ENCODE measurements at regions not wholly inside any gene's neighbourhood (a gene's known extent, or its start where the extent isn't known, plus 50 kb on each side); places are given as distances from the start of the nearest gene placed in this dataset.

DNA sequence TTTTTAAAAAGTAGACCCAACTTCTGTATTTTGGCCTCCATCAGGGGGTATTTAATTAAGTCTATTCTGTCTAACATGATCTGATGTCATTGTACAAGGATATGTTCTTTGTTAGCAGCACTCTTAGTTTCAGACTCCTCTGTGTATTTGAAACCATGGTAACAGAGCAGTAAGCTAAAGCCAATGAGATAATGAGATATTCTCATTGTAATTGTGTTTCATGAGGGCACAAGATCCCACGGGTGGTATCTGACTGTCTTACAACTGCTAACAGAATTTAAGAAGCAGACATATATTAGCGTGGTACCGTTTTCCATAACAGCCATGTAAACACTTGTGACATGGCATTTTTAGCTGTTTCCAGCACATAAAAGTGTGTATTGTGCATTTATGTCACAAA, 251.2 kb upstream of the VEPH1 start:
- Histone ChIP-seq H3K4me3 (ENCODE audit: low read length) (no peak overlapping the region), H3K9me2 (replicated peaks; ENCODE audit: control insufficient read depth, low read length) (no peaks in the 10 kb centered on the region), H3K27ac (ENCODE audit: low read depth, low read length) (no peak overlapping the region), H3K9me3 (ENCODE audit: control insufficient read depth, insufficient read depth, low read length) (no peaks in the 10 kb centered on the region), H3K79me2 (ENCODE audit: control insufficient read depth, low read length) (no peaks in the 10 kb centered on the region), H3K4me2 (ENCODE audit: low read length) (no peak overlapping the region), H3F3A (ENCODE audit: control insufficient read depth, insufficient read depth) (no peaks in the 10 kb centered on the region), H4K20me1 (ENCODE audit: control insufficient read depth, insufficient read depth, low read depth, low read length) (no peaks in the 10 kb centered on the region), H3K4me1 (ENCODE audit: control insufficient read depth, low read length) (no peaks in the 10 kb centered on the region), H3K36me3 (ENCODE audit: control insufficient read depth, low read length) (no peaks in the 10 kb centered on the region), H3K27me3 (ENCODE audit: control insufficient read depth, low read length) (no peaks in the 10 kb centered on the region)
- no peak for TF ChIP-seq EZH2phosphoT487 (IDR thresholded peaks at IDR 0.05; ENCODE audit: borderline replicate concordance, low read length)
- TF ChIP-seq, protein P1, sequence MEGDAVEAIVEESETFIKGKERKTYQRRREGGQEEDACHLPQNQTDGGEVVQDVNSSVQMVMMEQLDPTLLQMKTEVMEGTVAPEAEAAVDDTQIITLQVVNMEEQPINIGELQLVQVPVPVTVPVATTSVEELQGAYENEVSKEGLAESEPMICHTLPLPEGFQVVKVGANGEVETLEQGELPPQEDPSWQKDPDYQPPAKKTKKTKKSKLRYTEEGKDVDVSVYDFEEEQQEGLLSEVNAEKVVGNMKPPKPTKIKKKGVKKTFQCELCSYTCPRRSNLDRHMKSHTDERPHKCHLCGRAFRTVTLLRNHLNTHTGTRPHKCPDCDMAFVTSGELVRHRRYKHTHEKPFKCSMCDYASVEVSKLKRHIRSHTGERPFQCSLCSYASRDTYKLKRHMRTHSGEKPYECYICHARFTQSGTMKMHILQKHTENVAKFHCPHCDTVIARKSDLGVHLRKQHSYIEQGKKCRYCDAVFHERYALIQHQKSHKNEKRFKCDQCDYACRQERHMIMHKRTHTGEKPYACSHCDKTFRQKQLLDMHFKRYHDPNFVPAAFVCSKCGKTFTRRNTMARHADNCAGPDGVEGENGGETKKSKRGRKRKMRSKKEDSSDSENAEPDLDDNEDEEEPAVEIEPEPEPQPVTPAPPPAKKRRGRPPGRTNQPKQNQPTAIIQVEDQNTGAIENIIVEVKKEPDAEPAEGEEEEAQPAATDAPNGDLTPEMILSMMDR (IDR thresholded peaks at IDR 0.05; ENCODE audit: low read depth, low read length, poor library complexity, severe bottlenecking) = no peak

GRCh38 chr3:157753787-157754136, 250.5 kb upstream of the VEPH1 start:
- H3K4me1 ChIP-seq (ENCODE audit: control insufficient read depth, low read length) = no peaks in the 10 kb centered on the region
- H3K27ac ChIP-seq (ENCODE audit: low read depth, low read length) = no peak overlapping the region
- no peaks in the 10 kb centered on the region for H3K9me3 ChIP-seq (ENCODE audit: control insufficient read depth, insufficient read depth, low read length)
- TF ChIP-seq EZH2phosphoT487 (IDR thresholded peaks at IDR 0.05; ENCODE audit: borderline replicate concordance, low read length) = no peak
- TF ChIP-seq, protein P1 (IDR thresholded peaks at IDR 0.05; ENCODE audit: low read depth, low read length, poor library complexity, severe bottlenecking) = no peak
- no peaks in the 10 kb centered on the region for H3K79me2 ChIP-seq (ENCODE audit: control insufficient read depth, low read length)
- no peak overlapping the region for H3K4me2 ChIP-seq (ENCODE audit: low read length)
- no peaks in the 10 kb centered on the region for H3K27me3 ChIP-seq (ENCODE audit: control insufficient read depth, low read length)
- no peaks in the 10 kb centered on the region for H3K36me3 ChIP-seq (ENCODE audit: control insufficient read depth, low read length)
- H3K4me3 ChIP-seq (ENCODE audit: low read length) = no peak overlapping the region
- H4K20me1 ChIP-seq (ENCODE audit: control insufficient read depth, insufficient read depth, low read depth, low read length) = no peaks in the 10 kb centered on the region
- H3F3A ChIP-seq (ENCODE audit: control insufficient read depth, insufficient read depth) = no peaks in the 10 kb centered on the region
- H3K9me2 ChIP-seq (replicated peaks; ENCODE audit: control insufficient read depth, low read length) = no peaks in the 10 kb centered on the region

DNA sequence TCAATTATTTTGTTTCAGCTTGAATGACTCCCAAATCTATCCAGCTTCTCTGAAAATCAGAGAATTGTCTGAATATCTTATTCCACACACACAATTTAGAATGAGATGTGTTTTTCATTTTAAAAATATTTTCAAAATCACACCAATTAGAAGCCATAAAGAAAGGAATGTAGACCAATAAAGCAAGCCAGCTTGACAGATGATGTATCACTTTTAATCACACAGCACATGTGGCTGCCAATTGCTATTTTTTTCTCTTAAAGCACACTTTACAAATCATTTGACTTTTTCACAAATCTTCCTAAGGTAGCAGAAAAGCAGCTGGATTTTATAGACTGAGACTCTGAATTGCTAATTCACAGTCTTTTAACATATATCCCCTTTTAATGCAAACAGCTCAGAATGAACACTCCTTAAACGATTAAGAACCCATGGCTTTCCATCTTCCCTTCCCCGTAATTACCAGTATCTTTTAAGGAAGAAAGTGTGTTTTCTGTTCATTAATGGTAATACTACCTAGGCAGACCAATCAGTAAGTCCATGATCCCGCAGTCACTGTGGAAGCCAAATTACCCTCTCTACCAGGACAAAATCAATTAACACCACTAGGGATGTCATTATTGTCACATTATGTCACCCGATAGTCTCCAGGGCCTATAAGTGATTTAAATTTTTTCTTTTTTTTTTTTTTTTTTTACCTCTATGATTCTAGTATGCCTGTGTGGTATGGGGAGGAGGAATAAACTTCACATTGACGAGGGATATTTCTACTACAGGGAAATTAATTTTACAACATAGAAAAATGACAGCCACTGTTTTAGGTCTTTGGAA, 250.0 kb upstream of the VEPH1 start:
- Histone ChIP-seq H3K4me2 (ENCODE audit: low read length) (no peak overlapping the region), H3K27ac (ENCODE audit: low read depth, low read length) (no peak overlapping the region), H3K27me3 (ENCODE audit: control insufficient read depth, low read length) (no peaks in the 10 kb centered on the region), H3K4me1 (ENCODE audit: control insufficient read depth, low read length) (no peaks in the 10 kb centered on the region), H3K79me2 (ENCODE audit: control insufficient read depth, low read length) (no peaks in the 10 kb centered on the region), H3K36me3 (ENCODE audit: control insufficient read depth, low read length) (no peaks in the 10 kb centered on the region), H3F3A (ENCODE audit: control insufficient read depth, insufficient read depth) (no peaks in the 10 kb centered on the region), H3K9me3 (ENCODE audit: control insufficient read depth, insufficient read depth, low read length) (no peaks in the 10 kb centered on the region), H4K20me1 (ENCODE audit: control insufficient read depth, insufficient read depth, low read depth, low read length) (no peaks in the 10 kb centered on the region), H3K4me3 (ENCODE audit: low read length) (no peak overlapping the region), H3K9me2 (replicated peaks; ENCODE audit: control insufficient read depth, low read length) (no peaks in the 10 kb centered on the region)
- TF ChIP-seq, protein P1 (IDR thresholded peaks at IDR 0.05; ENCODE audit: low read depth, low read length, poor library complexity, severe bottlenecking) = no peak
- TF ChIP-seq EZH2phosphoT487 (IDR thresholded peaks at IDR 0.05; ENCODE audit: borderline replicate concordance, low read length) = no peak
